Keratinocyte (primary cell): ENCODE measurements at regions not wholly inside any gene's neighbourhood (a gene's known extent, or its start where the extent isn't known, plus 50 kb on each side); places are given as distances from the start of the nearest gene placed in this dataset.

Experiments
- EZH2 ChIP-seq: IDR thresholded peaks from one replicate; pipeline ENCODE4 v1.6.1; 2012; ENCODE audit warnings: inconsistent platforms, mild to moderate bottlenecking, low read length, moderate library complexity
- TF ChIP-seq, protein P1 (sequence below), 3 experiments: IDR thresholded peaks in 1 of 3; conservative IDR thresholded peaks in 1 of 3; optimal IDR thresholded peaks in 1 of 3; 2 replicates in 2 of 3; 3 replicates in 1 of 3; pipeline versions ENCODE3 to v1.5.1; 2011; ENCODE audit warnings: low read length in 3 of 3, mild to moderate bottlenecking in 3 of 3, moderate library complexity in 2 of 3, control low read depth in 1 of 3, inconsistent platforms in 1 of 3; ENCODE audit not compliant: insufficient read depth in 2 of 3; ENCODE audit errors: extremely low read depth in 1 of 3

DNA sequence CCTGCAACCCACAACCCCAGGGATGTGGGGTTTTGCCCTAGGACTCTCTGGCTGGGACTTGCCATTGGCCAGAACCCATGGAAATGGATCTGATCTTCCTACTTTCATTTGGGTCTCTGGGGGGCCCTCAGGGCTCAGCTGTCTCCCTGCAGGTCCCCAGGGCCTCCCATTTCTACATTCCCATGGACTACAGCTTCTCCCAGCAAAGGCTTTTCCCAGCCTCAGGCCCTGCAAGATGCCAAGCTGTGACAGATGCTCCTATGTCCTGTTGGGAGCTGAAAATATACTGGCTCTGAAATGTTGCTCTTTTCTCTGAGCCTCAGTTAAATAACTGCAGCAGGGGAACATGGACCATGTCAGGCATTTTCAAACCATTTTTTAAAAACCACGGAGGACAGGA, 99.5 kb upstream of the IGSF21 start:
- TF ChIP-seq, protein P1, sequence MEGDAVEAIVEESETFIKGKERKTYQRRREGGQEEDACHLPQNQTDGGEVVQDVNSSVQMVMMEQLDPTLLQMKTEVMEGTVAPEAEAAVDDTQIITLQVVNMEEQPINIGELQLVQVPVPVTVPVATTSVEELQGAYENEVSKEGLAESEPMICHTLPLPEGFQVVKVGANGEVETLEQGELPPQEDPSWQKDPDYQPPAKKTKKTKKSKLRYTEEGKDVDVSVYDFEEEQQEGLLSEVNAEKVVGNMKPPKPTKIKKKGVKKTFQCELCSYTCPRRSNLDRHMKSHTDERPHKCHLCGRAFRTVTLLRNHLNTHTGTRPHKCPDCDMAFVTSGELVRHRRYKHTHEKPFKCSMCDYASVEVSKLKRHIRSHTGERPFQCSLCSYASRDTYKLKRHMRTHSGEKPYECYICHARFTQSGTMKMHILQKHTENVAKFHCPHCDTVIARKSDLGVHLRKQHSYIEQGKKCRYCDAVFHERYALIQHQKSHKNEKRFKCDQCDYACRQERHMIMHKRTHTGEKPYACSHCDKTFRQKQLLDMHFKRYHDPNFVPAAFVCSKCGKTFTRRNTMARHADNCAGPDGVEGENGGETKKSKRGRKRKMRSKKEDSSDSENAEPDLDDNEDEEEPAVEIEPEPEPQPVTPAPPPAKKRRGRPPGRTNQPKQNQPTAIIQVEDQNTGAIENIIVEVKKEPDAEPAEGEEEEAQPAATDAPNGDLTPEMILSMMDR (optimal IDR thresholded peaks at IDR 0.05 in 1 of 3, IDR thresholded peaks at IDR 0.05 in 1 of 3, conservative IDR thresholded peaks at IDR 0.05 in 1 of 3; ENCODE audit: extremely low read depth in 1 of 3, insufficient read depth in 2 of 3, low read length in 3 of 3), result no peak
- TF ChIP-seq EZH2, result no peak
